ENCODE measurements at regions not wholly inside any gene's neighbourhood (a gene's known extent, or its start where the extent isn't known, plus 50 kb on each side); places are given as distances from the start of the nearest gene placed in this dataset.

- no peak for DNase-seq (ENCODE audit: low read depth)
- no peak for TF ChIP-seq CTCF (IDR thresholded peaks at IDR 0.05; ENCODE audit: insufficient read depth, low read length, poor library complexity, severe bottlenecking)
Measured at GRCh38 chr7:67842571-67842970, 845.9 kb downstream of the TYW1 start.

GRCh38 chr7:67843001-67843565 is 846.5 kb downstream of the TYW1 start:
- no peak for TF ChIP-seq CTCF (IDR thresholded peaks at IDR 0.05; ENCODE audit: insufficient read depth, low read length, poor library complexity, severe bottlenecking)
- no peaks in the 10 kb centered on the region for H3K27me3 ChIP-seq (ENCODE audit: control insufficient read depth, insufficient read depth, low read length)
- H3K36me3 ChIP-seq (ENCODE audit: control insufficient read depth, insufficient read depth, low read length) = no peaks in the 10 kb centered on the region
- H3K4me3 ChIP-seq (ENCODE audit: low read depth, low read length) = no peak overlapping the region
- DNase-seq (ENCODE audit: low read depth) = no peak

More at GRCh38 chr7:67842571-67842970, 845.9 kb downstream of the TYW1 start:
- Histone ChIP-seq H3K27me3 (ENCODE audit: control insufficient read depth, insufficient read depth, low read length) (no peaks in the 10 kb centered on the region), H3K36me3 (ENCODE audit: control insufficient read depth, insufficient read depth, low read length) (no peaks in the 10 kb centered on the region), H3K4me3 (ENCODE audit: low read depth, low read length) (no peak overlapping the region)

- DNase-seq (ENCODE audit: low read depth) = no peak
- Histone ChIP-seq H3K27me3 (ENCODE audit: control insufficient read depth, insufficient read depth, low read length) (no peaks in the 10 kb centered on the region), H3K4me3 (ENCODE audit: low read depth, low read length) (no peak overlapping the region), H3K36me3 (ENCODE audit: control insufficient read depth, insufficient read depth, low read length) (no peaks in the 10 kb centered on the region)
- TF ChIP-seq CTCF (IDR thresholded peaks at IDR 0.05; ENCODE audit: insufficient read depth, low read length, poor library complexity, severe bottlenecking) = no peak
Measured at GRCh38 chr7:67843615-67844014, 847.0 kb downstream of the TYW1 start.

GRCh38 chr7:67847092-67847787 is 850.6 kb downstream of the TYW1 start:
- no peak for DNase-seq (ENCODE audit: low read depth)

GRCh38 chr7:67854221-67855178 is 857.9 kb downstream of the TYW1 start:
- H3K36me3 ChIP-seq (ENCODE audit: control insufficient read depth, insufficient read depth, low read length) = no peaks in the 10 kb centered on the region
- no peak overlapping the region for H3K4me3 ChIP-seq (ENCODE audit: low read depth, low read length)
- DNase-seq (ENCODE audit: low read depth) = no peak
- no peaks in the 10 kb centered on the region for H3K27me3 ChIP-seq (ENCODE audit: control insufficient read depth, insufficient read depth, low read length)
- TF ChIP-seq CTCF (IDR thresholded peaks at IDR 0.05; ENCODE audit: insufficient read depth, low read length, poor library complexity, severe bottlenecking) = no peak

More at GRCh38 chr7:67847092-67847787, 850.6 kb downstream of the TYW1 start:
- H3K27me3 ChIP-seq (ENCODE audit: control insufficient read depth, insufficient read depth, low read length) = no peaks in the 10 kb centered on the region
- H3K36me3 ChIP-seq (ENCODE audit: control insufficient read depth, insufficient read depth, low read length) = no peaks in the 10 kb centered on the region
- no peak overlapping the region for H3K4me3 ChIP-seq (ENCODE audit: low read depth, low read length)
- TF ChIP-seq CTCF (IDR thresholded peaks at IDR 0.05; ENCODE audit: insufficient read depth, low read length, poor library complexity, severe bottlenecking) = no peak
